Type B pancreatic cell (in vitro differentiated cells): ENCODE measurements at regions not wholly inside any gene's neighbourhood (a gene's known extent, or its start where the extent isn't known, plus 50 kb on each side); places are given as distances from the start of the nearest gene placed in this dataset.

Experiments
- DNase-seq: peaks from one replicate; pipeline ENCODE4 v3.0.0; 2021; ENCODE audit warnings: mixed read lengths; ENCODE audit not compliant: unreplicated experiment; ENCODE audit errors: extremely low spot score
- H3K27ac Mint-ChIP-seq: 2 replicates; pipeline ENCODE4 v1.8.0; 2021; ENCODE audit warnings: mild to moderate bottlenecking, mixed read lengths
- H3K27me3 Mint-ChIP-seq: 2 replicates; pipeline ENCODE4 v1.8.0; 2021; ENCODE audit warnings: mixed read lengths
- H3K36me3 Mint-ChIP-seq: 2 replicates; pipeline ENCODE4 v1.8.0; 2021; ENCODE audit warnings: mixed read lengths
- H3K4me1 Mint-ChIP-seq: one replicate; pipeline ENCODE4 v1.8.0; 2021; ENCODE audit warnings: mixed read lengths; ENCODE audit not compliant: unreplicated experiment
- H3K4me3 Mint-ChIP-seq: 2 replicates; pipeline ENCODE4 v1.8.0; 2021; ENCODE audit warnings: mild to moderate bottlenecking, mixed read lengths
- H3K9me3 Mint-ChIP-seq: 2 replicates; pipeline ENCODE4 v1.8.0; 2021; ENCODE audit warnings: mixed read lengths
- CTCF ChIP-seq: fragments of 200-600 bp; sonication (generic); conservative IDR thresholded peaks from 2 replicates; pipeline ENCODE4 v1.5.0; 2021; ENCODE audit warnings: antibody characterized with exemption, mild to moderate bottlenecking

- no peaks in the 10 kb centered on the region for H3K9me3 Mint-ChIP-seq
- no peak overlapping the region for H3K27ac Mint-ChIP-seq
- H3K4me3 Mint-ChIP-seq = no peak overlapping the region
- DNase-seq = no peak
- H3K27me3 Mint-ChIP-seq = peaks cover 11% of the 10 kb centered on the region
- TF ChIP-seq CTCF = no peak
- H3K36me3 Mint-ChIP-seq = no peaks in the 10 kb centered on the region
- H3K4me1 Mint-ChIP-seq = no peaks in the 10 kb centered on the region
Observed at GRCh38 chr2:18467749-18468360, 92.6 kb downstream of the RDH14 start.

GRCh38 chr2:18465979-18466378 is 94.5 kb downstream of the RDH14 start:
- TF ChIP-seq CTCF = no peak
- Mint-ChIP-seq H3K4me1 (no peaks in the 10 kb centered on the region), H3K4me3 (no peak overlapping the region), H3K36me3 (no peaks in the 10 kb centered on the region), H3K27ac (no peak overlapping the region), H3K9me3 (peaks cover 3% of the 10 kb centered on the region), H3K27me3 (peaks cover 20% of the 10 kb centered on the region)
- no peak for DNase-seq

DNA sequence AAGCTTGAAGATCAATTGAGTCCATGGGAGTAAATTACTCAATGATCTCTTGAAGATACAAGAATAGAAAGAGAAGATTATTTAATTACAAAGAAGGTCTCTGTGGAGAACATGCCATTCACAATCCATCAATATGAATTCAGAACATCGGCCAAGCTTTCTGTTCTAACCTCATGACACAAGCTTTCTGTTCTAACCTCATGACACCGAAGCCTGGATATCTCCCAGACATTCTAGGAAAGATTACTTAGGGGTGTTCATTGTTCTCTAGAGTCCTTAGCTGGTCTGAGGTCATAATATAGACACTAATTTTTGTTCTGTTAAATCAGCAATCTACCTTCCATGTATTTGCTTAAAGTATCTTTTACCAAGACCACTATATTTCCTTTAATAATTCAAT is 95.5 kb downstream of the RDH14 start:
- peaks cover 24% of the 10 kb centered on the region for H3K27me3 Mint-ChIP-seq
- H3K27ac Mint-ChIP-seq = no peak overlapping the region
- H3K4me3 Mint-ChIP-seq = no peak overlapping the region
- H3K4me1 Mint-ChIP-seq = no peaks in the 10 kb centered on the region
- DNase-seq = no peak
- no peak for TF ChIP-seq CTCF
- H3K36me3 Mint-ChIP-seq = no peaks in the 10 kb centered on the region
- peaks cover 3% of the 10 kb centered on the region for H3K9me3 Mint-ChIP-seq

- Mint-ChIP-seq H3K4me1 (no peaks in the 10 kb centered on the region), H3K27ac (no peak overlapping the region), H3K27me3 (peaks cover 25% of the 10 kb centered on the region), H3K36me3 (no peaks in the 10 kb centered on the region), H3K9me3 (no peaks in the 10 kb centered on the region), H3K4me3 (no peak overlapping the region)
- DNase-seq = no peak
- TF ChIP-seq CTCF = no peak
Observed at GRCh38 chr2:18456026-18456425, 104.4 kb downstream of the RDH14 start.

- H3K36me3 Mint-ChIP-seq = no peaks in the 10 kb centered on the region
- H3K27ac Mint-ChIP-seq = no peak overlapping the region
- TF ChIP-seq CTCF = peak; percentile 40
- H3K9me3 Mint-ChIP-seq = no peaks in the 10 kb centered on the region
- no peak overlapping the region for H3K4me3 Mint-ChIP-seq
- no peaks in the 10 kb centered on the region for H3K4me1 Mint-ChIP-seq
- peaks cover 25% of the 10 kb centered on the region for H3K27me3 Mint-ChIP-seq
- no peak for DNase-seq
Observed at GRCh38 chr2:18455236-18455862, 105.1 kb downstream of the RDH14 start.
